ENCODE measurements at regions not wholly inside any gene's neighbourhood (a gene's known extent, or its start where the extent isn't known, plus 50 kb on each side); places are given as distances from the start of the nearest gene placed in this dataset.

GRCh38 chr10:61125560-61126170, 181.7 kb upstream of the RHOBTB1 start:
- no peak for TF ChIP-seq CTCF (conservative IDR thresholded peaks at IDR 0.05 in 1 of 2, IDR thresholded peaks at IDR 0.05 in 1 of 2; ENCODE audit: low read depth in 1 of 2, low read length in 2 of 2)
- TF ChIP-seq EZH2 (IDR thresholded peaks at IDR 0.05; ENCODE audit: low read length, missing control alignments) = no peak

Data from fibroblast of lung (primary cell).